Gastroesophageal sphincter (tissue), 3 donors: ENCODE measurements at regions not wholly inside any gene's neighbourhood (a gene's known extent, or its start where the extent isn't known, plus 50 kb on each side); places are given as distances from the start of the nearest gene placed in this dataset.
"Not testable (repeated sequence)": the region's sequence is repeated elsewhere in the genome, so short reads cannot be mapped to it uniquely, and the experiment has no call there.

Source experiments
- CTCF ChIP-seq, 4 experiments: fragments of 200-600 bp in 2 of 4; fragments of 450-650 bp in 2 of 4; sonication (generic) in 1 of 4; IDR thresholded peaks; one replicate each; pipeline ENCODE4 v1.5.1; 2017 to 2019; ENCODE audit warnings: antibody characterized with exemption in 4 of 4, mild to moderate bottlenecking in 2 of 4, moderate library complexity in 2 of 4
- EP300 ChIP-seq: sonication (generic); formaldehyde crosslinking; IDR thresholded peaks from one replicate; pipeline ENCODE4 v1.6.1; 2017; ENCODE audit warnings: antibody characterized with exemption, mild to moderate bottlenecking
- POLR2A ChIP-seq, 2 donors: fragments of 450-650 bp; IDR thresholded peaks; one replicate each; pipeline ENCODE4 v1.6.1; 2017; ENCODE audit warnings: antibody characterized with exemption in 2 of 2, mild to moderate bottlenecking in 2 of 2, moderate library complexity in 1 of 2
- POLR2AphosphoS5 ChIP-seq: sonication (generic); formaldehyde crosslinking; IDR thresholded peaks from one replicate; pipeline ENCODE4 v1.6.1; 2017; ENCODE audit warnings: antibody characterized with exemption

- TF ChIP-seq POLR2AphosphoS5; CTCF (IDR thresholded peaks at IDR 0.05); POLR2A (IDR thresholded peaks at IDR 0.05); EP300: not testable (repeated sequence)
Measured at GRCh38 chr12:9481289-9481688, 126.4 kb downstream of the KLRB1 start.
